HCT116 (cell line): ENCODE measurements at regions not wholly inside any gene's neighbourhood (a gene's known extent, or its start where the extent isn't known, plus 50 kb on each side); places are given as distances from the start of the nearest gene placed in this dataset.

Experiments
- ATAC-seq: fragments of 200-7000 bp; cut with Tn5 transposase; 2 replicates; pipeline ENCODE4 v1.9.1; 2020; ENCODE audit warnings: mild to moderate bottlenecking, moderate library complexity
- BruUV-seq: library from RNA; stranded (reverse); fragments of 400-500 nt; replicated peaks from 2 replicates; lab custom pipeline; 2021; lab: Mats Ljungman, UMichigan
- CTCF ChIA-PET: fragments of 300-600 bp; sonication (Branson Sonifier 250); formaldehyde crosslinking; loops from one replicate; lab custom pipeline; 2021; ENCODE audit warnings: antibody characterized with exemption; lab: Charles Lee
- POLR2A ChIA-PET: fragments of 300-600, 350-600 bp; sonication (Branson Sonifier 250); formaldehyde crosslinking; loops from one replicate; lab custom pipeline; 2021; ENCODE audit warnings: antibody characterized with exemption; lab: Charles Lee
- RAD21 ChIA-PET, 2 experiments: fragments of 300-600 bp; sonication (Branson Sonifier 250); formaldehyde crosslinking; loops; one replicate each; lab custom pipeline; 2023; ENCODE audit warnings: low total read pairs in 2 of 2; ENCODE audit not compliant: uncharacterized antibody in 2 of 2, unreplicated experiment in 2 of 2, low non-redundant PET in 1 of 2; lab: Charles Lee
- DNase-seq: peaks from one replicate; pipeline ENCODE4 v3.0.0-alpha.2; 2010; ENCODE audit warnings: low read depth, low spot score
- H2AFZ ChIP-seq: fragments of 200-600 bp; shearing (Covaris generic), sonication (generic); 2 replicates; pipeline ENCODE4 v1.6.1; 2017; ENCODE audit warnings: low read depth, mixed run types, mixed read lengths, antibody characterized with exemption, low read length; ENCODE audit not compliant: poor library complexity, severe bottlenecking
- H3K27ac ChIP-seq: 2 replicates; pipeline ENCODE4 v1.5.1; 2012; ENCODE audit warnings: low read depth, low read length
- H3K27me3 ChIP-seq: fragments of 200-600 bp; sonication (generic); 2 replicates; pipeline ENCODE4 v1.6.1; 2016; ENCODE audit warnings: mixed run types, low read length, mixed read lengths; ENCODE audit not compliant: insufficient read depth
- H3K36me3 ChIP-seq, 2 experiments: fragments of 200-500 bp in 1 of 2; fragments of 200-600 bp in 1 of 2; sonication (Bioruptor generic) in 1 of 2; sonication (generic) in 1 of 2; 2 replicates each; pipeline versions ENCODE4 v1.5.1 to v1.6.1; 2014 to 2016; ENCODE audit warnings: low read length in 2 of 2, inconsistent platforms in 1 of 2, mixed read lengths in 1 of 2, mixed run types in 1 of 2; ENCODE audit not compliant: insufficient read depth in 2 of 2, control insufficient read depth in 1 of 2
- H3K4me1 ChIP-seq, 2 experiments: fragments of 200-600 bp in 1 of 2; sonication (generic) in 1 of 2; 2 replicates each; pipeline versions ENCODE4 v1.5.1 to v1.6.1; 2012 to 2017; ENCODE audit warnings: low read length in 2 of 2, inconsistent platforms in 1 of 2, mild to moderate bottlenecking in 1 of 2, mixed read lengths in 1 of 2, mixed run types in 1 of 2, moderate library complexity in 1 of 2; ENCODE audit not compliant: insufficient read depth in 2 of 2, control insufficient read depth in 1 of 2
- H3K4me2 ChIP-seq: fragments of 200-600 bp; sonication (generic); 2 replicates; pipeline ENCODE4 v1.6.1; 2017; ENCODE audit warnings: mixed run types, low read length, mixed read lengths
- H3K4me3 ChIP-seq, 2 experiments: fragments of 200-600 bp in 1 of 2; sonication (generic) in 1 of 2; replicated peaks in 1 of 2; 2 replicates each; pipeline ENCODE4 v1.5.1; 2011 to 2016; ENCODE audit warnings: low read length in 2 of 2, control low read depth in 1 of 2, low read depth in 1 of 2, mild to moderate bottlenecking in 1 of 2, mixed read lengths in 1 of 2, mixed run types in 1 of 2
- H3K79me2 ChIP-seq: fragments of 200-600 bp; sonication (generic); 2 replicates; pipeline ENCODE4 v1.6.1; 2017; ENCODE audit warnings: mild to moderate bottlenecking, mixed run types, low read length, moderate library complexity, mixed read lengths; ENCODE audit not compliant: insufficient read depth
- H3K9ac ChIP-seq: fragments of 200-600 bp; sonication (generic); 2 replicates; pipeline ENCODE4 v1.6.1; 2016; ENCODE audit warnings: low read length, mixed read lengths
- H3K9me2 ChIP-seq: fragments of 200-600 bp; sonication (generic), shearing (Covaris generic); 2 replicates; pipeline ENCODE4 v1.6.1; 2017; ENCODE audit warnings: mixed run types, mild to moderate bottlenecking, moderate library complexity; ENCODE audit not compliant: insufficient read depth
- H3K9me3 ChIP-seq, 2 experiments: fragments of 200-500 bp in 1 of 2; fragments of 200-600 bp in 1 of 2; sonication (Bioruptor generic) in 1 of 2; sonication (generic) in 1 of 2; 2 replicates each; pipeline ENCODE4 v1.6.1; 2014 to 2017; ENCODE audit warnings: low read length in 2 of 2, mixed read lengths in 2 of 2, inconsistent platforms in 1 of 2, low read depth in 1 of 2, mild to moderate bottlenecking in 1 of 2, mixed run types in 1 of 2, moderate library complexity in 1 of 2; ENCODE audit not compliant: control insufficient read depth in 1 of 2, insufficient read depth in 1 of 2
- H4K20me1 ChIP-seq: fragments of 200-600 bp; sonication (generic), shearing (Covaris generic); 2 replicates; pipeline ENCODE4 v1.6.1; 2017; ENCODE audit warnings: mixed run types, mild to moderate bottlenecking, moderate library complexity; ENCODE audit not compliant: insufficient read depth
- ATF3 ChIP-seq: IDR thresholded peaks from 2 replicates; pipeline ENCODE4 v1.6.1; 2012
- CBX3 ChIP-seq: IDR thresholded peaks from 2 replicates; pipeline ENCODE4 v1.6.1; 2012; ENCODE audit warnings: low read depth
- CEBPB ChIP-seq: IDR thresholded peaks from 2 replicates; pipeline ENCODE4 v1.6.1; 2012; ENCODE audit warnings: low read depth
- ELF1 ChIP-seq: IDR thresholded peaks from 2 replicates; pipeline ENCODE4 v1.6.1; 2012; ENCODE audit warnings: low read depth, borderline replicate concordance
- EZH2phosphoT487 ChIP-seq: fragments of 200-600 bp; IDR thresholded peaks from 2 replicates; pipeline ENCODE4 v1.6.1; 2018; ENCODE audit warnings: antibody characterized with exemption, borderline replicate concordance
- FOSL1 ChIP-seq: IDR thresholded peaks from 2 replicates; pipeline ENCODE4 v1.6.1; 2012; ENCODE audit warnings: low read depth
- MAX ChIP-seq: IDR thresholded peaks from 2 replicates; pipeline ENCODE4 v1.6.1; 2012
- POLR2A ChIP-seq: IDR thresholded peaks from 2 replicates; pipeline ENCODE4 v1.7.0; 2011; ENCODE audit warnings: borderline replicate concordance; ENCODE audit not compliant: insufficient read depth, insufficient read length; ENCODE audit errors: extremely low read depth
- POLR2AphosphoS5 ChIP-seq: IDR thresholded peaks from 2 replicates; pipeline ENCODE4 v1.6.1; 2011; ENCODE audit warnings: mild to moderate bottlenecking, low read depth, low read length, moderate library complexity
- REST ChIP-seq: IDR thresholded peaks from 2 replicates; pipeline ENCODE4 v1.6.1; 2012; ENCODE audit warnings: low read depth
- SIN3A ChIP-seq: IDR thresholded peaks from 2 replicates; pipeline ENCODE4 v1.6.1; 2012; ENCODE audit warnings: low read depth
- SP1 ChIP-seq: IDR thresholded peaks from 2 replicates; pipeline ENCODE4 v1.6.1; 2012; ENCODE audit warnings: low read depth
- SRF ChIP-seq: IDR thresholded peaks from 2 replicates; pipeline ENCODE4 v1.6.1; 2012; ENCODE audit warnings: low read depth
- YY1 ChIP-seq: IDR thresholded peaks from 2 replicates; pipeline ENCODE4 v1.6.1; 2011; ENCODE audit warnings: low read length, low read depth, moderate library complexity, mild to moderate bottlenecking; ENCODE audit not compliant: insufficient replicate concordance; ENCODE audit errors: extremely low read depth
- ZBTB33 ChIP-seq: IDR thresholded peaks from 2 replicates; pipeline ENCODE4 v1.6.1; 2011; ENCODE audit warnings: mild to moderate bottlenecking, low read length, moderate library complexity; ENCODE audit not compliant: insufficient replicate concordance; ENCODE audit errors: extremely low read depth
- ZFX ChIP-seq: fragments of 450-650 bp; IDR thresholded peaks from 2 replicates; pipeline ENCODE4 v1.6.1; 2017
- ZNF274 ChIP-seq: fragments of 200-500 bp; sonication (Bioruptor generic); IDR thresholded peaks from 2 replicates; pipeline ENCODE4 v1.6.1; 2014; ENCODE audit warnings: mild to moderate bottlenecking, low read depth, low read length, inconsistent platforms
- intact Hi-C: fragments of 100-400 bp; cut with micrococcal nuclease; formaldehyde crosslinking; loops from 2 replicates; pipeline ENCODE4 v1.10.0; 2022

- TF ChIP-seq ELF1 (no peak), POLR2AphosphoS5 (no peak), ZFX (no peak), SIN3A (no peak), SP1 (no peak)
Measured at GRCh38 chr5:93017376-93017775, 563.6 kb downstream of the NR2F1-AS1 start (continued).

GRCh38 chr5:93010616-93011015, 570.4 kb downstream of the NR2F1-AS1 start:
- CTCF ChIA-PET = no interaction called here
- intact Hi-C loops = no loop called here
- POLR2A ChIA-PET = no interaction called here
- H3K4me2 ChIP-seq = no peak overlapping the region
- no peaks in the 10 kb centered on the region for H3K27me3 ChIP-seq
- no peak overlapping the region for H2AFZ ChIP-seq
- no TSS peak for BruUV-seq
- ATAC-seq (no peak), DNase-seq (no peak)
- H3K4me3 ChIP-seq = no peak overlapping the region
- H3K9me2 ChIP-seq = peaks cover 3% of the 10 kb centered on the region; the same call in 1 of the 2 replicates
- no peak overlapping the region for H3K9ac ChIP-seq
- RAD21 ChIA-PET = no interaction called here
- no peaks in the 10 kb centered on the region for H3K36me3 ChIP-seq
- no peaks in the 10 kb centered on the region for H3K4me1 ChIP-seq
- no peaks in the 10 kb centered on the region for H3K79me2 ChIP-seq
- no peaks in the 10 kb centered on the region for H4K20me1 ChIP-seq
- H3K27ac ChIP-seq = no peak overlapping the region
- H3K9me3 ChIP-seq = no peaks in the 10 kb centered on the region
- no peak for TF ChIP-seq ZFX
- TF ChIP-seq EZH2phosphoT487 = no peak
- TF ChIP-seq CEBPB = no peak
- TF ChIP-seq YY1 = no peak
- TF ChIP-seq REST = no peak
- no peak for TF ChIP-seq FOSL1
- TF ChIP-seq ATF3 = no peak
- TF ChIP-seq SIN3A = no peak
- no peak for TF ChIP-seq POLR2A
- no peak for TF ChIP-seq SRF
- no peak for TF ChIP-seq CBX3
- TF ChIP-seq ZNF274 = no peak
- no peak for TF ChIP-seq ZBTB33
- TF ChIP-seq ELF1 = no peak
- no peak for TF ChIP-seq MAX
- TF ChIP-seq, all 23 proteins: peak for 0
